HEK293T (cell line): ENCODE measurements at regions not wholly inside any gene's neighbourhood (a gene's known extent, or its start where the extent isn't known, plus 50 kb on each side); places are given as distances from the start of the nearest gene placed in this dataset.

Source experiments
- FOXK2 ChIP-seq: fragments of 450-650 bp; IDR thresholded peaks from 2 replicates; pipeline ENCODE4 v1.6.1; 2016; ENCODE audit warnings: mild to moderate bottlenecking
- SP1 ChIP-seq: fragments of 450-650 bp; IDR thresholded peaks from 2 replicates; pipeline ENCODE4 v1.6.1; 2017
- TARDBP ChIP-seq: fragments of 450-650 bp; IDR thresholded peaks from 2 replicates; pipeline ENCODE4 v1.6.1; 2016

DNA sequence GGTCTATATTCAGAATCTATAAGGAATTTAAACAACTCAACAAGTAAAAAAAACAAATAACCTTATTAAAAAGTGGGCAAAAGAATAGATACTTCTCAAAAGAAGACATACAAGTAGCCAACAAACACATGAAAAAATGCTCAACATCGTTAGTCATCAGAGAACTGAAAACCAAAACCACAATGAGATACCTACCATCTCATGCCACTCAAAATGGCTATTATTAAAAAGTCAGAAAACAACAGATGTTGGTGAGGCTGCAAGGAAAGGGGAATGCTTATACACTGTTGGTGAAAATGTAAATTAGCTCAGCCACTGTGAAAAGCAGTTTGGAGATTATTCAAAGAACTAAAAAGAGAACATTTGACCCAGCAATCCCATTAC is 201.6 kb downstream of the QDPR start:
- TF ChIP-seq FOXK2 (no peak), SP1 (no peak), TARDBP (no peak)
